Limb (tissue), 2 donors: ENCODE measurements at regions not wholly inside any gene's neighbourhood (a gene's known extent, or its start where the extent isn't known, plus 50 kb on each side); places are given as distances from the start of the nearest gene placed in this dataset.

Source experiments
- DNase-seq, 2 donors: peaks; one replicate each; pipeline ENCODE4 v3.0.0-alpha.2; 2016; ENCODE audit errors: extremely low spot score in 2 of 2

DNA sequence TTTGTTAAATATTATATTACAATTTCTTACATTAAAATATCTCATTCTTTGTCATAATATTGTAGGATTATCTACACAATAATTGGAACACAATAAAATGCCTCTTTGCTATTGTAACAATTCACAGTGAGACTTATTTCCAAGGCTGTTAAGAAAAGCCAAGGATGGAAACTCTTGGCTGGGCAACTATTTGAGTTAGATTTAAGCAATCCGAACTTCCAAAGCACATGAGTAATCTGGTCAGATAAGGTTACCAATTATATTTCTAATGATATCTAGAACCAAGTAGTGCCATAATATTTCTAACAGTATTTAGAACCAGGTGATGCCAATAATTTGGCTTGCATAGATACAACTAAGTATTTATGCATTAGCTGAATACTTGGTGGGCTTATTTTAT is 154.7 kb upstream of the KCNK2 start:
- no peak for DNase-seq

DNA sequence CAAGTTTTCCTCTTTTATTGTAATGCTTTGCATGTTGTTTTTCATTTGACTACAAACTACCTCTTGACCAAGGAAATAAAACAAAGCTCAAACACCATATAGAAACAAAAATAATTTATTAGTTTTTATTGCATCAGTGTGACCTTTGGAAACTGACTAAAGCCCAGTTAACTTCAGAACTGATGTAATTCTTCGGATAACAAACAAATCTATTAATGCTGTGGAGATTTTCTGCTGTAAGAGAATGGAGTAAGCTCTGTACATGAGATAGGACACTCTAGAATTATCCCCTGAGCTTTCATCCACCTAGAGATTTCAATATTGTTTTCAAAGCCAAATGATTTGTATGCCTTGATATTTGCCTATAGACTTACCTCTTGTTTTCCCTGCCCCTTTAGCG is 154.0 kb upstream of the KCNK2 start:
- no peak for DNase-seq

DNA sequence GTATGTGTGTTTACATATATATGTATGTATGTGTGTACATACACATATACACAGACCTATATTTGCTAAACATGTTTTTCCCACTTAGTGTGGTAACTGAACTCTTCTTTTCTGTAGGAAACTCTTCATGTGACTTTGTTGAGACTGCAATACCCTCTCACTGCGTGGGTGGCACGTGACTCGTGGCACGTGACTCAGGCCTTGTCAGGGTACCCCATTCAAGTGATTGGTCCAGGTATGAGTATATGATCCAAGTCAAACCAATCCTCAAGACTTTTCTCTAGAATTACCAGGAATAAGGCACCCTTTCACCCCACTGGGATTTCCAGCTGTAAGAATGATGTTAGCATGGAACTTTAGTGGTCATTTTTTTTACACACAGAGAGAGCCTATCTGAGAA is 149.2 kb upstream of the KCNK2 start:
- no peak for DNase-seq

DNA sequence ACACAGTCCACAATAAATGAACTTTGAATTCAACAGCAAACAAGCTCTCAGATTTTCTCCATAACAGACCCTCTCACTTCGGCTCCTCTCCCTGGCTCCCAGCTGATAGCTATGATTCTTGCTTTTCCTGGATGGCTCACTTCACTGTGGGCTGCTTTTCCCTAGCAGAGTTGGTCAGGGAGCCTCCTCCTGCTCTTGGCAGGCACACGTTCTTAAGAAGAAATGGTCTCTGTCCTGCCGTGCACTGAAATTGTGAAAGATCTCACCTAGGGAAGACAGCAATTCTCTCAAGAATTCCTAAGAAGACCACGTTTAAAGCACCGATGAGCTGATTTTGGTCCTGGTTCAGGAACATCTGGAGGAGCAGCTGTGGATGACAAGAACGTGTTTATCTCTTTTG is 148.5 kb upstream of the KCNK2 start:
- no peak for DNase-seq

DNA sequence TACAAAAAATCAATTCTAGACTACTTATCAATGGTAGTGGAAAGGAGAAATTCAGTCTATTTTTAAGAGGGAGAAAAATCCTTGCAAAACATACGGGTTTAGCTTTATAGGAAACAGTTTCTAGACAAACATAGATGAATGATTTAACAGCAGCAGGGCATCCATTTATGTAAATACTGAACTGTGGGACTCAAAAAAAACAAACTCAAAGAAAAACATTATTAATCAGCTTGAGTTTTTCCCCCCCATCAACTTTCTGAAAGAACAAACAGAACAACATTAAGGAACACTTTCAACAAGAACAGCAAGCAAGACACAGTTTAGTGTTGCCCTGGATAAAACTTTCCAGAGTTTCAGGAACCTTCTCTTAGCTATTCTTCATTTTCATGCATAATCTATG is 147.3 kb upstream of the KCNK2 start:
- no peak for DNase-seq

DNA sequence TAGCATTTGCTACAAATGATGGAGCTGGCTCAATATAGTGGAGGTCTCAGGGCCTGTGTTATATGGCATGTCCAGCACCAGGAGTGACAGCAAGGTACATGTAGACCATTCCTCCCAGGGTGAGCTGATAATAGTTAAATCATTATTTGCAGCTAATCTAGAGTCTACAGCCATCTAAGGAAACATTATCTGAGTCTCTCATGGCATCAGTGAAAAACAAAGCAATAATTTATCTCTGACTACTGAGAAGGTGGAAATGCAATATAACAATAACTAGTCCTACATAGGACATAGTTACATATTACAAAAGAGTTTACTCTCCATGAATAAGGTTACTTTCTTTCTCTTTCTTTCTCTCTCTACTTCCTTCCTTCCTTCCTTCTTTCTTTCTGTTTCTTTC is 143.4 kb upstream of the KCNK2 start:
- no peak for DNase-seq

DNA sequence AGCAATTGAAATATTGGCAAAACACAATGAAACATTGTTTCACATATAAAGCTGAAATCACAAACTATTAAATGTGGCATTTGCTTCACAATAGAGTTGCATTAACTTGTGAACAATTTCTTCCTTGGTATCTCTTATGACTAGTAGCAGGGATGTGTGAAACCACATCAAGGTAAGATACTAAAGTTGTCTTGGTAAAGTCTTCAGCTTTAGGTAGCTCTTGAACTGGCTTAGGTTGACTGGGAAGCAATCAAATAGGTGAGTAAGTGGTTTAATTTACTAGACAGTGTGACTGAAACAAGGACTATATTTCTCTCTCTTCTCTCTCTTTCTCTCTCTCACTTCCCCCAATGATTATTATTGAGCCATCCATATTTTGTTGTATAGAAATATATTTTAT is 141.5 kb upstream of the KCNK2 start:
- no peak for DNase-seq

DNA sequence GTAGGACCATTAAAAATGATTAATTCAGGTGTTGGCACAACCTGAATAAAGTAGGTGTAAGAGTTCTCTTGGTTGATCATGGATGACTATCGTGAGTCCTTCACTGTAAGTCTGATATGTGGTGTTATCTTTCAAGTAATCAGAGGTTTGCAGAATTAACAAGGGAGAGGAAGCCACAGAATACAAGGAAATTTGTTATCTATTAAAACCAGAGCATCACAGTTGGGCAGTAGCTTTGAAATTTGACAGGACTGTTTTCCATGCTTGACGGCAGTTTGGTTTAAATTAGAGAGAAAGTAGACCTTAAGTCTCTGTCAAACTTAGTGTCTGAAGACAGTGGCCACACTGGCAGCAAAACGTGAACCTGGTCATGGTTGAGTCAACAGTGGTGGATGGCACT is 139.5 kb upstream of the KCNK2 start:
- DNase-seq = no peak

DNA sequence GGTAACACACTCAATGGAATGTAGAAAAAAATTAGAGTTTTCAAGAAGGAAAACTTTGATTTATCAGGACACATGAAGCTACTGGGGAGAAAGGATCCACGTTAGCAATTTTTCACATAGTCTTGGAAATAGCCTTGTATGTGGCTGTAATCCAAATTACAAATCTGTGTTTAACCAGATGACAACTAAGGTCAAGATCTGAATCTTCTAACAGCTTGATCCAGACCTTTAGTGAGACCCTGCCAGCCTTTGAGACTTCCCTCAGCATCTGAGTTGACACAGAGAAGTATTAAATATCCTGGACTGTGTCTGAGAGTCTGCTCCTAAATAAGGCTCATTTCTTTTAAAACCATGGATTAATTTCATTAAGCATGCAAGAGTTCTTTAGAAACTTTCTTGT is 135.9 kb upstream of the KCNK2 start:
- DNase-seq = no peak

DNA sequence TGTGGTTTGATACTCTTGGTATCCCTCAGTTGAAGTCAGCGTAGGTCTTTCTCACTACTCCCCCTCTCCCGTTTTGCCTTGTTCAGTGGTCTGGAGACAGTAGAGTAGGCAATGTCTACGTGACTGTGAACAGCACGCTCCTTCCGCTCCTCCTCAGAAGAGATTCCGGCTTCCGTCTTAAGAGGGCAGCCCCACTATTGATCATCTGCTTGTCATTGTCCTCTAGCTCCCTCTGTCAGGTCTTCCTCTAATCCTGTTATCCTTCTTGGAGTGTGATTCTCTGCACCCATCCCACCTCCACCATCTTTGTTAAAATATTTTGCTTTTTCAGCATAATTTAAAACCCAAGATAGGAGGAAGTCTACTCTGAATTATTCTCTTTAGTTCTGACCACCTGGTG is 129.9 kb upstream of the KCNK2 start:
- DNase-seq = no peak

DNA sequence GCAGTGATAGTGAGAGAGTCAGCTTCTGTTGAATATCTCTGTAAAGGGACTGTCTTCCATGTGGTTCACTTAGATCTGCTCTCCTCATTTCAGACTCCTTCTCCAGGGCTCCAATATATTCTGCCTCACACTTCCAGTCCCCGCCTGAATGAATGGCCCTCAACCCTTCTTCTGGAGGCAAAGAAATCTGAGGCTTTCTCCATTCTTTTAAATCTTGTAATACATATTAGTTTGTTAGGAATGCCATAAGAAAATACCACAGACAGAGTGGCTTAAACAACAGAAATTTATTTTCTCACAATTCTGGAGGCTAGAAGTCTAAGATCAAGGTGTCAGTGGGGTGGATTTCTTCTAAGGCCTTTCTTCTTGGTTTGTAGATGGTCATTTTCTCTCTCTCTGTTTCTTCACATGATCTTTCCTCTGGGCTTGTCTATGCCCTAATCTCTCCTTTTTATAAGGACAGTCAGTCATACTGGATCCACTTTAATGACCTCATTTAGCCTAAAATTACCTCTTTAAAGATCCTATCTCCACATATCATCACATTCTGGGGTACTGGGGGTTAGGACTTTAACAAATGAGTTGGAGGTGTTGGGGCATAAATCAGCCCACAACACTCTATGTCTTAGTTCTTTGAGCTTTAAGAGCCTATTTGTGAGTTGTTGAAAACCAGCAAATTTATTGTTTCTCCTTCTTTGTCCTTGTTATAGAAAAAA is 128.5 kb upstream of the KCNK2 start:
- DNase-seq = no peak

DNA sequence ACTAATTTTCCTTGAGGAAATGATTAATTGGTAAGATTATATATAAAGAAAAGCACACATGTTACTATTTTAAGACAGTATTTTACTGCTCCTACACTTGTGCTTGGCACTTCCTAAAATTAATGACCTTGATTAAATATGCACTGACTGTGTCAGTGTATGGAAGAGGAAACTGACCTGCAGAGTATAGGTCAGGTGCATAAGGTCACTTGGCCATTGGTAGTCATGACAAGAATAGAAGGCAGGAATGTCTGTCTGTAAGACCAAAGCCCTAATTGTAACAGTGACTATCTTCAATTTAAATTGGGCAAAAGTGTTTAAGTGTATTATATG is 128.0 kb upstream of the KCNK2 start:
- DNase-seq = no peak

DNA sequence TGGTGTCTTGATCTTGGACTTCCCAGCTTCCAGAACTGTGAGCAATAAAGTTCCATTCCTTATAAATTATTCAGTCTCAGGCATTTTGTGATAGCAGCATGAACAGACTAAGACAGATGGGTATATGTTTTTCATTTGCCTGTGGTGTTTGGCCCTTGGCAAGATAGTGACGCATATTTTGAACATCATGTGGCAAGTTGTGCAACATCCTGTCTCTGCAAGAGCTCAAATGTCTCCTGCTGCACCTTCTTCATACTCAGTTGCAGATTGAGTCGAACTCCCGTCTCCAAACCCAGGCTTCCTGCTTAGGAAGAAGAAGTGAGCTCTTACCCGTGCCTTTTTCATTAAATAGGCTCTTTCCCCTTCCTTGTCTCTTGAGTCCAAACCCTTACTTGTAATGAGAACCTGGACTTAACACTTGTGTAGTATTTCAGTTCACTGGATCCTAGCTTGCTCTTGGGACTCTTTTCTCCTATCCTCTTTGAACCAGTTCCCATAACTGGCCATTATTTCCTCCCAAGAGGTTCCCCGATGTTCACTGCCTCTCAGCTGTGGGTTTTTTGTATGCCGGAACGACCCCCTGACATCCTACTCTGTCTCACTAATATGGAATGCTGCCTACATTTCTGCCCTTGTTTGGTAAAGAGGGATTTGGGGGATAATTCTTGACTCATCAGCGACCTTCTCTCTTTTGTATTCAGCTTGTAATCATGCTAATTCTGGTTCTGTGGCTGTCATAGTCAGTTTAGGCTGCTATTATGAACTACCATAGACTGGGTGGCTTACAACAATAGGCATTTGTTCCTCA is 125.0 kb upstream of the KCNK2 start:
- DNase-seq = no peak

DNA sequence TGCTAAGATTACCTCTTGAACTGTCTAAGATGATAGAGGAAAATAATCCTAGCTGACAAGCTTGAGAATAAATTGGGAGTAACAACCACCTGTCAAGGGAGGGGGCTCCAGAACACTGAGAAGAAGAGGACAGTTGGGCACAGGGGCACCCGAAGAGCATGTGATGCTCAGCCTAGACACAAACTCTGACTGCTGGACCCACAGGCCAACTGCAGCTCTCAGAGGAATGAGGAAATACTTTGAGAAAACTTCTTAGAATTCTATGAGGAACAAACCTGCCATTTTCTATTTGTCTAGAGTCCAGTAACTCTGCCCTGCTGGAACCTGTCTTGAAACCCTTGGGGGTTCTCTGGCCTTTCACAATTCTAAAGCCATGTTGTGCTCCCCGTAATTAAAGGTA is 124.1 kb upstream of the KCNK2 start:
- no peak for DNase-seq

DNA sequence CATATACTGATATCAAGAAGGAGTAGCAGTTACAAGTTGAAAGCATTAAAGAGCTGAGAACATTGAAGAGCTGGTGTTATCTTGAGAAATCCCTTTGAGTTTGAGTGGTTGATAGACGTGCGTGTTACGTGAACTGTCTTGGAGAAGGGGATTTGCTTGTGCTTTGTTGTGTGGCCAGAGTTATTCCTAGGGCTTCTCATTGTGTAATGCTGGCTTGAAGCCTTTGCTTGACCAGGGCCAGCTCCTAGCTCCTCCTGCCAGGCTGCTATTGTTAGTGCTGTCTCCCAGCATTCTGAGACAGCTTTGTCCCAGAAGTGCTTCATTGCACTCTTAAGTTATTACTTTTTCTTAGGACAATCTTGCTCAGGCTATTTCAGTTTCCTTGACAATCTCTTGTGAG is 116.2 kb upstream of the KCNK2 start:
- no peak for DNase-seq

DNA sequence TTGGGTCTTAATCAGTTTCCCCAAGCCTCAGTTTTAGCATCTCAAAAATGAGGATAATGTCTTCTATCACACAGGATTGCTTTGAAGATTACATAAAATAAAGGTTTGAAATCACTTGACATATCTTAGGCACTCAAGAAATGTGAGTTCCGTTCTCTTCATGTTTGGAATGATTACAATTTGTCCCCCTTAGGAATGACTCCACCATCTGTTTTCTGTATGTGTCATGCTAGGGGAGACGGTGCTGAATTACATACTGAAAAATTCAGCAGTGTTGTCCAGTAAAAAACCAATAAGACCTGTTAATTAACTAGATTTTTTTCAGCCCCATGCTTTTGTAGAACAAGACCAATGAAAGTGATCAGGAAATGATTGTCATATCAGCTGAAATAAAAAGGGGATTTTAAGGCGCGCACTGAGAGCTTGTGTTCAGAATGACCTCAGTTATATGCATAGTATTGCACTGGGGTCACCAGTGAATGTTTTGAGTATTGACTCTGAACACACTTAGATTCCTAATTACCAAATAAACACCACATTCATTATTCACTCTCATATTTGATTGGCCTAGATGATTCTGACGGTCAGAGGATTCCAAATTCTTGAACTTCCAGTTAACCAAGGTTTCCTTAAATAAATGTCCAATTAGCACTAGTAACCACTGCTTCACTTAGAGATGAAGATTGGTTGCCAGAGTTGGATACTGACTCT is 114.5 kb upstream of the KCNK2 start:
- DNase-seq = no peak

DNA sequence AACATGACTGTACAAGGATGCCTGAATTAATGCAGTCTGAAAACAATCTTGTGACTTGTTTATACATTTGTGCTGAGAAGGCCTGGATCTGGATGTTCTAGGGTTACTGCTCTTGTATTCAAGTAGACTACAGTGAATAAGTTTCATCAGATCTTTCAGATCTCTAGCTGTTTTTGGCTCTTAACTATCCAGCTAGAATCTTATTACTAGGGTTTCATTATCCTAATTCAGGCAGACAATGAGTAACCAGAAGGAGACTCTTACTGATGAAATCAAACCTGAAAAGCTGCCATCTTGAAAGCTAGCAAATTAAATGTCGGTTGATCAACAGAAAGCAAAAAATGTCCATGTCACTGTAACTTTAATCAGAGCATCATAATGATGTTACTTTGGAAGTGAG is 112.5 kb upstream of the KCNK2 start:
- no peak for DNase-seq

DNA sequence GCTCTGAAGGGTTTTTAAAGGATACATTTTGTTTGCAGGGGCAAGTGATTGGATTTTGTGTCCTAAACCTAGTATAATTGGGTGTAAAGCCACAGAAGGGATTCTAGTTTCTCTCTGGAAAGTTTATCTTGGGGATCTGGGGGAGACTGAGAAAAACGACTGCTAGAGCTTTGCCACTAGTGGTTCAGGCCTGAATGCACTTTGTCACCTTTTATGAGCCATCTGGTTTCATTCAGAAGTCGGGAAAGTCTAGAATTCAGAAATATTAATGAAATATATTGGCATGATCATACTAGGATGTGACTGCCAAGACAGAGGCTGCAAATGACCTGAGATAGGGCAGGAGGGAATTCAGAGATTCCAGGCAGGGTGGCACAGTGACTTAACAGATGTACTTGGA is 111.5 kb upstream of the KCNK2 start:
- no peak for DNase-seq

DNA sequence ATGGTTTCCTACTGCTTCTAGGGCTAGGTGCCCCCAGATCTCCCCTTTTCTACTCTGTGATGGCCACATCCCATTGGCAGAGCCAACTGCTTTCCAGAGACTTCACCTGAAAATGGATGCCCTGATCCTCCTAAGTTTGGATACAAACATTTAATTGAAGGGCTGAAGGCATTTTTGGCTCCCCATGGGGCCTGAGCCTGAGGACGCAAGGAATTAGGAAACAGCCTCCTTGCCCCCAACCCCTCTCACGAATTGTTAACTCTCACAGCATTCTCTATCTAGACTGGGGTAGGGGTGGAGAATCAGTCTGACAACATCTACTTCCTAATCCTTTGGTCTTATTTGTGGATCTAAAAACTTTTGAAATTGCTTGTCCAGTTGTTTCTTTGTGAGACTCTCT is 108.5 kb upstream of the KCNK2 start:
- no peak for DNase-seq

DNA sequence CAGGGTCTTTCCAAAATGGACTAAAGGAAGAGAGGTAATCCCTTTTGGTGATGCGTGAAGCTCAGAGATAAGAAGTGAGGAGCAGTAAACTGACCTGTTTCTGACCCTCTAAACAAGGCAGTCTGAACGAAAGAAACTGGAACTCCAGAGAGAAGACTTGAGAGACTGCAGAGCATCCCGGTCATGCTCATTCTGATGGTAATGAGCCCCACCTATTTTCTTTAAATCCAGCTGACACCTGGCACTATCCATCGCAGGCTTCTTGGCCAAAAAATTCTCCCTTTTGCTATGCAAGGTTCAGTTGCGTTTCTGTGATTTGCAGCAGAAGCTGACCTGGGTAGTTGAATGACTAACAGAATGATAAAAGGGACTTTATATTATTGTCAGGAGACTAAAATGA is 105.9 kb upstream of the KCNK2 start:
- DNase-seq = no peak

DNA sequence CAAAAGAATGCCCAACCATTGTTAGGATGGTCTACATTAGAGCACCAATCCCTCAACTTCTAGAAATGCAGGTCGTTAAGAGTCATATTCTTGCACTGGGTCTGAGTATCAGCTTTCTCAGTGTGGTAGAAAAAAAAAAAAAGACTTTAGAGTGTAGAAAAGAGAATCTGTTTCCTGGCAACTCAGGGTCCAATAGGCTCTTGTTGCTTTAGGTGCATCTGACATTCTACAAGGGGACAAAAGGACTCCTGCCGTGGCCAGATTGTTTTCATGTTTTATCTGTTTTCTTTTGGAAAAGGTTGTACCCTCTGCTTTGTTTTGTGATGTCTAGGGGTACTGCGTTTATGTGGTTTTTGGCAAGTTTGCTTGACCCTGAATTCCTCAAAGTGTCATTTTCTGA is 105.4 kb upstream of the KCNK2 start:
- no peak for DNase-seq

DNA sequence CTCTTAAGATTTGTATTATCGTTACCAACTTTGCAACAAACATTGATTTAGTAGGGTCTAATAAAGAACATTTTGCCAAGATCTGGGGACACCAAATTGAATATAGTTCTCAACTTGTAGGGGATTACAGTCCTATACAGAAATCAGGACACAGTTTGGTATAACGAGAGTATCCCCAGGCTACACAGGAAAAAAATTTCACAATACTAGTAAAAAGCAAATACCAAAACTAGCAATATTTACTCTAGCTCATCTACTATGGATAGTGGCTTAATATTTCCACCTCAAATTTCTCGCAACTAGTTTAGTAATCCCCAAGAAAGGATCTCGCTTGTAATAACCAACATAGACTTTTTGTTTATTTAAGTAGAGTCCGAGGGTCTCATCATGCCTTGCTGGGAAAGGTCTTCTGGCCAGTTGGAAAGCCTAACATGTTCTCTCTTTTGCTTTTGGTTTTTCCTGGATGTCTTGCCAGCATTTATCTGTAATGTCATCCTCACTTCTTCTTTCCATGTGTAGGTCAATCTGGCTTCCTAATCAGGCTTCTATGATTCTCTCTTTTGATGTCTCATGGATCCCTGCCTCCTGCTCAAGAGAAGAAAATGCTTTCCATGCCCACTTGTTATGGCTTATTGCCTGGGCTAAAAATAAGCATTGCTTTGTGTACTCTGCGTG is 104.7 kb upstream of the KCNK2 start:
- no peak for DNase-seq
